ENCODE measurements at regions not wholly inside any gene's neighbourhood (a gene's known extent, or its start where the extent isn't known, plus 50 kb on each side); places are given as distances from the start of the nearest gene placed in this dataset.
"Not testable (repeated sequence)": the region's sequence is repeated elsewhere in the genome, so short reads cannot be mapped to it uniquely, and the experiment has no call there.

DNA sequence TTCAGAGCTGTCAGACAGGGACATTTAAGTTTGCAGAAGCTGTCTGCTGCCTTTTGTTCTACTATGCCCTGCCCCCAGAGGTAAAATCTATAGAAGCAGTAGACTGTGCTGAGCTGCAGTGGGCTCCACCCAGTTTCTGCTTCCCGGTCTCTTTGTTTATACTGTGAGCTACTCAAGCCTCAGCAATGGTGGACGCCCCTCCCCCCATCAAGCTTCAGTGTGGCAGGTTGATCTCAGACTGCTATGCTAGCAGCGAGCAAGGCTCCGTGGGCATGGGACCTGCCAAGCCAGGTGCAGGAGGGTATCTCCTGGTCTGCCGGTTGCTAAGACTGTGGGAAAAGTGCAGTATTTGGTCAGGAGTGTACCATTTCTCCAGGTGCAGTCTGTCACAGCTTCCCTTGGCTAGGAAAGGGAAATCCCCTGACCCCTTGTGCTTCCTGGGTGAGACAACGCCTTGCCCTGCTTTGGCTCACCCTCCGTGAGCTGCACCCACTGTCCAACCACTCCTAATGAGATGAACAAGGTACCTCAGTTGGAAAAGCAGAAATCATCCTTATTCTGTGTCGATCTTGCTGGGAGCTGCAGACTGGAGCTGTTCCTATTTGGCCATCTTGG, 692.2 kb downstream of the UTRN start:
- not testable (repeated sequence) for DNase-seq (ENCODE audit: low spot score)

- DNase-seq (ENCODE audit: low spot score) = no peak
Measured at GRCh38 chr6:144978208-144978607, 693.1 kb downstream of the UTRN start.

- no peak for DNase-seq (ENCODE audit: low spot score)
Measured at GRCh38 chr6:144986271-144986670, 701.1 kb downstream of the UTRN start.

- no peak for DNase-seq (ENCODE audit: low spot score)
Measured at GRCh38 chr6:144989319-144990107, 704.4 kb downstream of the UTRN start.

DNA sequence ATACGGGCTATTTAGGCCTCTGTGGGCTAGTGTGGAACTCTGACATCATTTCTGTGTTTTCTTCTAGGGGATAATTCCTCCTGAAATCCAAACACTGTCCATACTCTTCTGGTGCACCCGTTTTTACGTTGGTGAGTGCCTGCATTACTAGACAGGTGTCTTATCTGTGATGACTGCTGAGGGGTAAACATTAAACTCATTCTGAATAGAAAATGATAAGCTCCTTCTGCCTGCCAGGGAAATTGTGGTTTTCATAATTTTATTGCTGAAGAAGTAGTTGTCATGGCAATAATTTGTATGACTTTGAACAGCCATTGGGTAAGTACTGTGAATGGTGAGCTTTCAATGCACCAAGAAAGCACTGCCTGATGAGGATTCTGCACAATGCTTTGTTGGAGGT, 705.6 kb downstream of the UTRN start:
- no peak for DNase-seq (ENCODE audit: low spot score)

DNA sequence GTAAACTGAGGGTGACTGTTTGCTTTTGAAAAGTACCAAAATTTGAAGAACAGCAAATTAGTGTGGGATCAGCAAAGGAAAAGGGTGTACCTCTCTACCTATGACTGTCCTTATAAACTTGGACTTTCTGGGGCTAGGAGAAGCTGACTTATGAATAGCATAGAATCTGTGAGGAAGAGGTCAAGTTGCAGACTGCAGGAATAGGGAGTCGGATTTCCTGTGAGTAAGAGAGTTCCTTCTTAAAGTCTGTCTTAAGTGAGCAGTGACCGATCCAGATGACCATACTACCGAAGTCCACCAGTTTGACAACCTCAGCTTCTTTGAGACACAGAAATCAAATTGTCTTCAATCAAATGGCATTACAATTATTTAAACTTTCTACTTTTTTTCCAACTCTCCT, 708.7 kb downstream of the UTRN start:
- DNase-seq (ENCODE audit: low spot score) = no peak

- DNase-seq (ENCODE audit: low spot score) = no peak
Measured at GRCh38 chr6:144997996-144998395, 712.9 kb downstream of the UTRN start.

DNA sequence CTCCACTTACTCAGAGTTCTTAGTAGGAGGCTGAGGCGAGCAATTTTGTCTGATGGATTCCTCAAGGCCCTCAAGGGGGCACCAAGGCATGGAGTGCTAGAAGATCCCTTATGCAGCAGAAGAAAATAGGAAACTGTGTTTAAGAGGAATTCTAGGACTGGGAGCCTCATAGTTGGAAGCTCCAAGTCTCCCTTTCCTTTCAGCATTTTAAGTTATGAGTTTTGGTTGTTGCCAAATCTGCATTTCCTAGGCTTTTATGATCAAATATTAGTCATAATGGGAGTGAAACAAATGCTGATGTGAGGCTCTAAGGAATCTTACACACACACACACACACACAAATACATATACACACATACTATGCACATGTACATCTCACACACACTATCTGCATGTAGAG, 714.0 kb downstream of the UTRN start:
- DNase-seq (ENCODE audit: low spot score) = no peak

- DNase-seq (ENCODE audit: low spot score) = no peak
Measured at GRCh38 chr6:145003145-145003544, 718.0 kb downstream of the UTRN start.

- DNase-seq (ENCODE audit: low spot score) = no peak
Measured at GRCh38 chr6:145006914-145007313, 721.8 kb downstream of the UTRN start.

GRCh38 chr6:145008715-145009114, 723.6 kb downstream of the UTRN start:
- no peak for DNase-seq (ENCODE audit: low spot score)

DNA sequence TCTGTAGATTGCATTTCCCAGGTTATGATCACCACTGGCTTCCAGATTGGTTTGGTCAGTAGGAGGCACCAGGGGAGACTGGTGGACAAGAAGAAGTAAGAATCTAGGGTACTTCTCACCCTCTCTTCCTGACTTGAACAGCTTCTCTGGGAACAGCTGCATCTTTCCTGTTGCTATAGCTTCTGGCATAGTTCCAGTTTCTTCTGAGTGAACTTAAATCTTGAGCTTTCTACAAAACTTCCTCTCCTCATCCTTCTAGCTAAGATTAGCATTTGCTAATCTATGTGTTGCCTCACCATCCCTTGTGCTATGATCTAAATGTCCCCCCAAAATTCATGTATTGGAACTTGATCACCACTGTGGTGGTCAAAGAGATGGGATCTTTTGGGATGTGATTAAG, 724.6 kb downstream of the UTRN start:
- no peak for DNase-seq (ENCODE audit: low spot score)

DNA sequence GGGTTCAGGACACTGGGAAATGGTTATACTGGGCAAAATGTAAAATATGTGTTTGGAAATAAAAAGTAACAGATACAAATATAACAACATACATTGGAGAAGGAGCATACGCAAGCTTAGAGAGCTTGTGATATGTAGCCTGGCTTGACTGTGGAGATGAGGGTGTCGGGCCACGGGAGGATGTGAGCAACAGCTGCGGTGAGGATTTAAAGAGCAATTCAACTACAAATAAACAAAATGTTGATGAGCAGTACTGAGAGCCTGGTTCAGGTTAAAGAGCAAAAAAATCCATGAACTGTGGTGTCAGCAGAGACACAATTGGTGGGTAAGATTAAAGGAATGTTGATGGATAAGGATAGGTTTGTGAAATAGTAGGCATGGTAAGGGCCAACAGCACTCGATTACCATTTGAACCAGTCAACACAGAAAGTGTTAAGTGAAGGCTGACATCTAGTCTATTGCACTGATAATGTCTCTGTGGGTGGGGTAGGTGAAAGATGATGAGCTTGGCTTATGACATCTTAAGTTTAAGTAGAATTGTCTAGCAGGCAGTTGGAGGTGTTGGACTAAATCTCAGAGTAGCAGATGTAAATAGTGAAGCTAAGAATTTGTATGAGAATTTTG, 723.2 kb downstream of the EPM2A start:
- no peak for DNase-seq (ENCODE audit: low spot score)

GRCh38 chr6:145015739-145016558, 719.4 kb downstream of the EPM2A start:
- DNase-seq (ENCODE audit: low spot score) = no peak

GRCh38 chr6:145017051-145017450, 718.3 kb downstream of the EPM2A start:
- DNase-seq (ENCODE audit: low spot score) = no peak

DNA sequence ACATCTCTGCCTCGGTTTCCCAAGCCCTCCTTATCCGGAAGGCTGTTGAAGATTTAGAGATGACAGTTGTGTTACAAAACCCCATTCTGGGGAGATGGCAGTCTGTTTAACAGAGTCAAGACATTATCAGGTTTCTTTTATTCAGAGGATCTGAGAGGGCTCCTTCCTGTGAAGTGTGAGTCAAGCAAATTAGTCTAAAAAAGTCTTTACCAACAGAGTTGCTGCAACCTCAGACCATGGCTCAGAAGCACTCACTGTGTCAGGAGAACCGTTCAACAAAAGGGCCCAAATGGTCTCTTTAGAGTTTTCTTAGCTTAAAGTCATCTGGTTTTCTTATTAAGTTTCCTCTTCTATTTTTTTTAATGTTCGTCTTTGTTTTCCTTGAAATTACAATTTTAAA, 717.8 kb downstream of the EPM2A start:
- no peak for DNase-seq (ENCODE audit: low spot score)

DNA sequence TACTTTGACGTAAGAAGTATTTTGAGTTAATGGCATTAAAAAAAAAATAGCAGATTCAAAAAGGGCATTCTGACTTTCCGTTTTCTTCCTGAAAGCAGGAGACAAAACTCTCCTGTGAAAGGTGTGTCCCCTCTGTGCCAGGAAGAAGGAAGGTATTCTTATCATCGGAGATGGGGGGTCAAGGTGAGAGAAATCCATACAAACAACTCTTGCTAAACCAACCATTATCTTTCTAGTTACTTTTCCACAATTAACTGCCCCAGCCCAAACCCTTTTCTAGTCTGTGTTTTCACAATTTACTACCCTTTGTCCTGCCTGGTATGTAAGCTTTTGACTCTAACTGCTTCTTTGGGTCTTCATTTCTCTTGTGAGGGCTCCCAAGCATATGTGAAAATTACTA, 717.3 kb downstream of the EPM2A start:
- no peak for DNase-seq (ENCODE audit: low spot score)

DNA sequence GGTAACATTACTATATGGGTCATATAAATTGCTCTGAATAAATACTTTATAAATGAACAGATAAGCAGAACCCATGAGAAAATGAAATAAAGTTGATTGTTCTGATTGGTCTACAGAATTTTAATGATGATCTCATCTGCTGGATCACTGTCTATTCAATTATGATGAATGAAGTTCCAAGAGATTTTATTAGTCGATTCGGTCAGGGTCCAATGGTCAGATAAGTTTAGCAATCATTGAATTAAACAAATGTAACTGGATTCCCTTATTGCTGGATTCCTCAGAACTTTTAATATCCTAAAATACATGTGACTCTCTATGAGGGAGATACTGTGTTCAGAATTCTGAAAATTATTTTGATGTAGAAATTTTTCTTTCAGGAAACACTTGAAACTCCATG, 715.2 kb downstream of the EPM2A start:
- no peak for DNase-seq (ENCODE audit: low spot score)

DNA sequence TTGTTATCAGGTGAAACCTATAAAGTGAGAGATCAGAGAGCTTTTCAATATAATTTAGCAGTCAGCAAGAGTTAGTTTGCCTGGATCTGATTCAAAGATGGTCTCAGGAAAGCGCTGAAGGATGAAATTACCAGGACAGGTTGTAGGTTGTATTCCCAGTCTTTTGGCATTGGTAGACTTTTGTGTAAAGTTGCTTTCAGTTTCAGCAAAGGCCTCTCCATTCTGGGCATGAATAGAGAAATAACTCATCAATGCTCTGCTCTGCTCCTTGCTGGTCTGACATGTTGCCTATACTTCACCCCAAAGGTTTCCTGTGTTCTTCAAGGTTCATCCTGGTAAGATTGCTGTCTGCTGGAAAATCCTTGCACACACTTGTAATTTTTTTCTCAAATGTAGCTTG, 714.8 kb downstream of the EPM2A start:
- no peak for DNase-seq (ENCODE audit: low spot score)

GRCh38 chr6:145022199-145022796, 713.0 kb downstream of the EPM2A start:
- DNase-seq (ENCODE audit: low spot score) = no peak

DNA sequence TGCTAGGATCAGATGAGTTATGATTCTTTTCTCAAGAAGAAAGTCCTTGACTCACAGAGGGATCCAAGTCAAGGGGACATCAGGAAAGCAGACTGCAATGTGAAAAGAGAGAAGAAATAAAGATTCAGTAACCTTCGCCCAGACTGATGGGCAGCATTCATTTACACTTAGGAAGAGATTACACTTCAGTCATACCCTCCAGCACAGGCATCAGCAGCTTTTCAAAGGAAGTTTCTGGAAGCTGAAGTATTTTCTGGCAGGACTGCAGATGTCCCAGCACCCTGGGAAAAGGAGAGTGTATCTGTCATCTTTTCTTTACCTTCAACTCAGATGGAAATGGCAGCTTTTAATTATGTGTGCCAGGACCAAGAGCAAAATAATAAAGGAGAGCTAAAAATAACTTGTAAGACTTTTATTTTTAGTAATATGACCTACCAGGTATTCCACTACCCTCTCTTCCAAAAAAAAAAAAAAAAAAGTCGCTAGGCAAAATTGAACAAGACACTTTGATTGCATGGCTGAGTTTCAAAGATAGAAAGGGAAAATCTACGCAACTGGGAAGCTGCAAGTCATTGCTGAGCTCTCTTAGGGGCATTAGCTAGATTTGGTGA, 712.1 kb downstream of the EPM2A start:
- no peak for DNase-seq (ENCODE audit: low spot score)

- no peak for DNase-seq (ENCODE audit: low spot score)
Measured at GRCh38 chr6:145025488-145025887, 709.8 kb downstream of the EPM2A start.

Data from germinal center (tissue), 1 donor.